IPS-NIHi7 (cell line): ENCODE measurements at regions not wholly inside any gene's neighbourhood (a gene's known extent, or its start where the extent isn't known, plus 50 kb on each side); places are given as distances from the start of the nearest gene placed in this dataset.

ENCODE experiments used
- DNase-seq: peaks from one replicate; pipeline ENCODE4 v3.0.0; 2012; ENCODE audit warnings: mixed read lengths; ENCODE audit errors: extremely low spot score

DNA sequence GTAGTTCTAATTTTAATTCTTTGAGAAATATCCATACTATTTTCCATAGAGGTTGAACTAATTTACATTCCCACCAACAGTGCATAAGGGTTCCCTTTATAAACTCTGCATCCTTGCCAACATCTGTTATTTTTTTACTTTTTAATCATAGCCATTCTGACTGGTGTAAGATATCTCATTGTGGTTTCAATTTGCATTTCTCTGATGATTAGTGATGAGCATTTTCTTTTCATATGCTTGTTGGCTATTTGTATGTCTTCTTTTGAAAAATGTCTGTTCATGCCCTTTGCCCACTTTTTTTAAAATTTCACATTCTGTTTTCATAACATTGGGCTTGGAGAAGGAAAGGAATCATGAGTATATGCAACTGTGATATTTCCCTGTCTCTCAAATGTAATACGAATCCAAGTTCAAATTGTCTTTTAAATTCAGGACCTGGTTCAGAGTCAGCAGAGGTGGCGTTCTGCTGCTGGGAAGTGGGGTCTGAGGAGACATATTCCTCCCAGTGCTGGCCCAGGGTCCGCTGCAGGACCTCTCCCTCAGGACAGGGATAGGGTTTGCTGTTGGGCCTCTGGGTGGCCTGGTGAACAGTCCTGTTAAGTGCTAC lies 81.2 kb upstream of the ETV6 start:
- DNase-seq, result no peak

GRCh38 chr12:11568762-11569478 lies 80.6 kb upstream of the ETV6 start:
- DNase-seq, result no peak

- no peak for DNase-seq
Observed at GRCh38 chr12:11569716-11570115, 79.8 kb upstream of the ETV6 start.

- DNase-seq, result no peak
Observed at GRCh38 chr12:11573880-11574279, 75.6 kb upstream of the ETV6 start.

DNA sequence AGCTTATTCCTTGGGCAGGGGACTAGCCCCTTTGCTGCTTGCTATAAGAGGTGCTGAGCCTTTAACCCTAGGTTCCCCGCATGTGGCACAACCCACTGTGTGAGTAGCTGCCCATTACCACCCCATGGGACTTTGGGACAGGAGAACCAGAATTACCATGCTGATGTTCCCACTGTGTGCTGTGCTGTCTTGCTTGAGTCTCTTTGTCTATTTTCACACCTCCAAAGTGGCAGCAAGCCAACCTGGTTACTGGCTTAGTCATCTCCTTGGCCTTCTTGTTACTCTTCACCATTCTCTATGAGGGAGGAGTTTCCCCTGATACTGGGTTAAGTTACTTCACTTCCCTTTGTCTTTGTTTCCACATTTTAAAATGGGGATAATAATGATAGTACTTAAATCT lies 73.4 kb upstream of the ETV6 start:
- DNase-seq, result no peak

- DNase-seq, result no peak
Observed at GRCh38 chr12:11577658-11578260, 71.7 kb upstream of the ETV6 start.

DNA sequence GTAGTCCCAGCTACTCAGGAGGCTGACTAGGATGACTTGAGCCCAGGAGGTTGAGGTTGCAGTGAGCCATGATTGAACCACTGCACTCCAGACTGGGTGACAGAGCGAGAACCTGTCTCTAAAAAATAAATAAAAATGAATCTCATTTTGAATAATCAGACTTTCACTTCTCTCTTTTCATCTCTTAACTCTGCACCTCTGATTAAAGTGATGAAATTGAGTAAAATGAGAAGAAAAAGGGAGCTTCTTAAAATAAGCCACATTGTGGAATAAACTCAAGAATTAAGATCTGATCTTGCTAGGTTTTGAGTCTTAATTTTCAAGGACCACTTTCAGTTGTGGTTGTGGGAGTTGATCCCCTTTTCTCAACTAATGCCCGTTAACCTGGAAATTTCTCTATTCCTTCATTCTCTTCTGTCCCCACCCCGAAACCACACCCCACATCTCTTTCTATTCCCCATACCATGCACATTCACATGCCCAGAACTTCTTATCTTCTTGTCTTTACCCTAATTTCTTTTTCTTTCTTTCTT lies 70.9 kb upstream of the ETV6 start:
- no peak for DNase-seq

- no peak for DNase-seq
Observed at GRCh38 chr12:11580125-11580751, 69.2 kb upstream of the ETV6 start.

- DNase-seq, result peak; percentile 65
Observed at GRCh38 chr12:11581179-11581755, 68.2 kb upstream of the ETV6 start.

- no peak for DNase-seq
Observed at GRCh38 chr12:11584221-11584855, 65.1 kb upstream of the ETV6 start.

DNA sequence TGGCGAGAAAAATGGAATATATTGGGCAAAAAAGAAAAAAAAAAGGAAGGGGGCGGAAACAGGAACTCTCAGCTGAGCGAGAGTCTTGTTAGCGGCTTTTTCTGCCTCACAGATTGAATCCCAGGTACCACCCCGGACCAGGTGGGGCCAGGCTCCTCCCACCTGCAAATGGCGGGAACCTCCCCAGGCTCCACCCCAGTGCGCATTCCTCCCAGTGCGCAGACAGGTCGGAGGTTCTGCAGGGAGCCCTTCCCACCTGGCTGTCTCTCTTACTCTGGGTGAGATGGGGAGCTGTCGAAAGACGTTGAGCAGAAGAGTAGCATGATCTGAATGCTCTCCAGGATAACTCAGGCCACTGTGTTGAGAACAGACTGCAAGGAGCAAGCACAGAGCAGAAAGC lies 57.0 kb upstream of the ETV6 start:
- DNase-seq, result no peak

- DNase-seq, result no peak
Observed at GRCh38 chr12:11593013-11593412, 56.5 kb upstream of the ETV6 start.

GRCh38 chr12:11595080-11595479 lies 54.4 kb upstream of the ETV6 start:
- DNase-seq, result no peak

DNA sequence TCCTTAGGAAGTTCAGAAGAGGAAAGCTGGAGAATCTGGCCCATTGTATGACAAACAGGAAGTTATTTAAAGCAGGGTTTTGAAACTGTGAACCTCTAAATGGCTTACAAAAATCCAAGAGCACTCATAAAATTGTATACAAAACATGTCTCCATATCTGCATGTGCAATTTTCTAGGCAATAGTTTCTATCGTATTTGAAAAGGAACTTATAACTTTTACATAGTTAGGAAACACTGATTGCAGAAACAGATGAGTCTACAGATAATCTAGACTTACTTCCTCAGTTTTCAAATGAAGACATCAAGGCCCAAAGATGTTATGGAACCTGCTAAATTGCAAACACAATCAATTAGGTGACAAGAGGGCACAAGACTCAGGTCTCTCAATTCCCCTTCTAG lies 53.3 kb upstream of the ETV6 start:
- DNase-seq, result no peak

GRCh38 chr12:11598900-11599299 lies 50.6 kb upstream of the ETV6 start:
- DNase-seq, result no peak
